ENCODE measurements at regions not wholly inside any gene's neighbourhood (a gene's known extent, or its start where the extent isn't known, plus 50 kb on each side); places are given as distances from the start of the nearest gene placed in this dataset.

- no peak overlapping the region for H3K27ac Mint-ChIP-seq
- H3K27me3 Mint-ChIP-seq = peaks cover 6% of the 10 kb centered on the region
- H3K9me3 Mint-ChIP-seq = peaks cover 10% of the 10 kb centered on the region
- H3K4me1 Mint-ChIP-seq (ENCODE audit: low read depth) = no peaks in the 10 kb centered on the region
- no peak overlapping the region for H3K4me3 Mint-ChIP-seq
- H3K36me3 Mint-ChIP-seq (ENCODE audit: low read depth) = peaks cover 5% of the 10 kb centered on the region
Observed at GRCh38 chr3:41141433-41142167, 57.7 kb upstream of the CTNNB1 start.

- Mint-ChIP-seq H3K36me3 (ENCODE audit: low read depth) (peaks cover 7% of the 10 kb centered on the region), H3K4me1 (ENCODE audit: low read depth) (no peaks in the 10 kb centered on the region), H3K9me3 (peaks cover 13% of the 10 kb centered on the region), H3K4me3 (no peak overlapping the region), H3K27ac (no peak overlapping the region), H3K27me3 (peaks cover 6% of the 10 kb centered on the region)
Observed at GRCh38 chr3:41143421-41144031, 55.8 kb upstream of the CTNNB1 start.

GRCh38 chr3:41144631-41145030 lies 54.7 kb upstream of the CTNNB1 start:
- Mint-ChIP-seq H3K27ac (no peak overlapping the region), H3K27me3 (peaks cover 6% of the 10 kb centered on the region), H3K36me3 (ENCODE audit: low read depth) (peaks cover 7% of the 10 kb centered on the region), H3K4me3 (no peak overlapping the region), H3K4me1 (ENCODE audit: low read depth) (no peaks in the 10 kb centered on the region), H3K9me3 (peaks cover 13% of the 10 kb centered on the region)

- peaks cover 13% of the 10 kb centered on the region for H3K9me3 Mint-ChIP-seq
- no peaks in the 10 kb centered on the region for H3K4me1 Mint-ChIP-seq (ENCODE audit: low read depth)
- no peak overlapping the region for H3K4me3 Mint-ChIP-seq
- peaks cover 3% of the 10 kb centered on the region for H3K27me3 Mint-ChIP-seq
- no peak overlapping the region for H3K27ac Mint-ChIP-seq
- H3K36me3 Mint-ChIP-seq (ENCODE audit: low read depth) = peaks cover 7% of the 10 kb centered on the region
Observed at GRCh38 chr3:41148478-41148877, 50.8 kb upstream of the CTNNB1 start.

- H3K4me3 Mint-ChIP-seq = no peak overlapping the region
- H3K4me1 Mint-ChIP-seq (ENCODE audit: low read depth) = no peaks in the 10 kb centered on the region
- H3K9me3 Mint-ChIP-seq = peaks cover 13% of the 10 kb centered on the region
- H3K27ac Mint-ChIP-seq = no peak overlapping the region
- peaks cover 7% of the 10 kb centered on the region for H3K36me3 Mint-ChIP-seq (ENCODE audit: low read depth)
- H3K27me3 Mint-ChIP-seq = peaks cover 3% of the 10 kb centered on the region
Observed at GRCh38 chr3:41148901-41149300, 50.4 kb upstream of the CTNNB1 start.

Measured in stimulated activated naive CD8-positive, alpha-beta T cell treated with anti-CD3 and anti-CD28 coated beads, Interleukin-15, Interleukin-2, amounts not matched to agents 100 ng/mL and 50 ng/mL, for 24 hours (primary cell).